Stimulated activated CD4-positive, alpha-beta T cell treated with anti-CD3 and anti-CD28 coated beads, Interleukin-2, amount 100 ng/mL, for 4 hours (primary cell): ENCODE measurements at regions not wholly inside any gene's neighbourhood (a gene's known extent, or its start where the extent isn't known, plus 50 kb on each side); places are given as distances from the start of the nearest gene placed in this dataset.
"Not testable (repeated sequence)": the region's sequence is repeated elsewhere in the genome, so short reads cannot be mapped to it uniquely, and the experiment has no call there.

Source experiments
- DNase-seq: peaks from one replicate; pipeline ENCODE4 v3.0.0-alpha.2; 2020; ENCODE audit warnings: low read depth

GRCh38 chr5:51172903-51173626, 210.2 kb upstream of the ISL1 start:
- DNase-seq = no peak

DNA sequence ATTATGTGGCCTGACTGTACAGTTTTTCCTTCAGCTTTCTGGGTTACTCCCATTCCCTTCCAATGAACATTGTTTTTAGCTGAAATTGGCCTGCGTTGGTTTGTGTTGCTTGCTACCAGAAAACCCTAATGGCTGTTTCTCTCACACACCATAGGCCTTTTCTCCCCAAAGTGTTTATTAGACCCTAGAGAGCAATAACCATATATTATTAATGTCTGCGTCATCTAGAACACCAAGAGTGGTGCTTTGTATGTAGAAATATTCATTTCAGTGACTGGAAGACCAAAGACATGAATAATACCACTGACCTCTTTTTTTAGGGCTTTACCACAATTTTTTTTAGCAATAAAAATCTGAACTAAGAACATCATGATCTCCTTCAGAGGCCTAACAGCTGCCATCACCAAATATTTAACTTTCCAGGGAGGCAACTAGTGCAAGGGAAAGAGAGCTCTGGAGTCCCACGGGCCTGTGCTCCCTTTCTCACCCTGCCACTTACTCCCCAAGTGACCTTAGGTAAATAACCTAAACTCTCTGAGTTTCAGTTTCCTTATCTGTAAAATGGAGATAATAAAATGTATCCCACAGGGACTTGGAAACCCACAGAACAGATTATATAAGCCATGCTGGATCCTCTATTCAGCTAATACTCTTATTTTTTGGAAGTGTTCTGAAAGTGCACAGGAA, 201.9 kb upstream of the ISL1 start:
- DNase-seq = no peak

GRCh38 chr5:51185850-51186329, 197.4 kb upstream of the ISL1 start:
- no peak for DNase-seq

DNA sequence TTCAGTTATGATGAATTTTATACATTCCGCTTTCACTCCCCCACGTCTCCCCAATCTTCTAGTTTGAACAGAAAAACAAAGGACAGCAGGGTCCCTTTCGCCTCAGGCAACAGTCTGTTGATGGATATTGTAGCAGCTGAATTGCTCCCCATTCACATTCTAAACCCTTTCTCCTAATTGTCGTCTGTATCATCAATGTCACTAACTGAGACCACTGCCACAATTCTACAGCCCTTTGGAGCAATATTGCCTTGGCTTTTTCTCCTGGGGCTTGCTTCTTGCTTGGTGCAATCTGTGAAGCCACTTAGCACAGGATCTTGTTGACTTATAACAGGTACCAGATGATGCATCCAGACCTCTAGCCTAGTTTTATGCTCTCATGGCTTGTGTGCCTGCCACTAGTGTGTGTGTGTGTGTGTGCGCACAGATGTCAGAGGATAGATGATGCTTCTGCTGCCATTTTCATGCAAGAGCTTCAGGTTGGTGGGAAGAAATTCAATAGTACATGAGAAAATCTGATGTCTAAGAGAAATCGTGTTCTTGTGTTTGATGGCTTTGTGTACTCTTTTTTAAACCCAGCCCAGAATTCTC, 195.2 kb upstream of the ISL1 start:
- DNase-seq = no peak

DNA sequence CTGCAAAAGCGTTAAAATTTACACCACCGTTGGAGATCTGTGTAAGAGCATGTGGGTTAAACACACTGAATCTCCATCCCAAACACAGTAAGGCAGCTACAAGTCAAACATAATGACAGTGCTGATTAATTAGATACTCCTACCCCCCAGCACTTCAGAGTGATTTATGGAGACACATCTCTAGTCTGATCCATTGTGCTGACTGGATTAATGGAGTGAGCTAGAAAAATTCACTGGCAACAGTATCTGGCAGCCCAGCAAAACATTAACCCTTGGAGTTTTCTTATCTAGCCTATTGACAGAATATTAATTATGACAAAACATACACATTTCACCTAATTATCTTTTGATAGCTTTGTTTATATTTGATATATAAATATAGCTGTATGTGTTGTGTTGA, 188.6 kb upstream of the ISL1 start:
- no peak for DNase-seq

DNA sequence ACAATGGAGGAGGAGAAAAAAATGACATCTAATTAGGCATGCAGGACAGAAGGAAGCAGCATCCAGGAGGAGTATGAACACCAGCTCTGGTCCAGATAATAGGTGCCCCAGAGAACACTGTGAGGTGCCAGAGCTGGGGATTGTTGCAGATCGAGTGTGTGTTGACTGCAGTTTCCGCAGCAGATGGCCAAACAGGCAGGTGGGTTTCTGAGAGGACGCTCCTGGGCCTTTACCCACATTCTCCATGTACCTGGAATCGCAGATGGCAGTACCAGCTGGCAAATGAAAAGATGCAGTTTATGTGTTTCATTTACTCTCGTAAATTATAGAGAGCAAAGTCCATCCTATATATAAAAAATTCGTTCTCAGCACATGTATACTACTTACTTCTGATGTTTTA, 182.2 kb upstream of the ISL1 start:
- DNase-seq = no peak

DNA sequence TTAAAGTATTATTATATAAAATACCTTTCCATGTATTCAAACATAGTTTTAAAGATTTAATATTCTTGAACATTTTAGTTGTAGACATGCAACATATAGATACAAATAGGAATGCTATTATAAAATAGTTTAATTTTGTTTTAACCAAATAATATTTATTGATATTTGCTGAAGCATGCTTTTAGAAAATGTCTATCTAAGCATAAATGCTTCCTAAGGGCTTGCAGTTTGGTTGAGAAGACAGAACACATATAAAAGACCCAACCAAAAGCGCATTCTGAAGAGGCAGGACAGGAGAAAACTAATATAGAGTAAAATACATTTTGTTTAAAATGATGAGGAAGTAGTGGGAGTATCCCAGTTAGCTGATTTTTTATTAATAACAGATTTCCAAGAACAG, 181.5 kb upstream of the ISL1 start:
- DNase-seq = no peak

- no peak for DNase-seq
These were observed 181.1 kb upstream of the ISL1 start for GRCh38 chr5:51202161-51202560.

- no peak for DNase-seq
These were observed 179.7 kb upstream of the ISL1 start for GRCh38 chr5:51203598-51203997.

- no peak for DNase-seq
These were observed 175.0 kb upstream of the ISL1 start for GRCh38 chr5:51208296-51208695.

DNA sequence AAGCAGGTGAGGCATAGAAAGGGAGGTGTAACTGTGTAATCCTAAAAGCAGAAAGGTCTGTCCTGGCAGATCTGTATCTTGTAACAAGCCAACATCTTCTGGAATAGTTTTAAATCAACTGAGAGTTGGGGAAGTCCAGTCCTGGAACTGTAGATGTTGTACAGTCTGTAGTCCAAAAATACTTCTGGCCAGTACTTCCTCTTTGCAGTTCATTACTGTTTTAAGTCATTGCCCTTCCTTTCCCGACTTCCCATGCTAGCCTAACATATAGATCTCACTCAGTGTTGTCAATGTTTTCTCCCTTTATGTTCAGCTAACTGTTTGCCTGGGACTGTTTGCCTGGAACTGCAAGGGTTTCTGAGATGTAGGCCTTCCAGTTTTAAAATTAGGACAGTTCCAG, 168.5 kb upstream of the ISL1 start:
- DNase-seq = no peak

- no peak for DNase-seq
These were observed 157.2 kb upstream of the ISL1 start for GRCh38 chr5:51225789-51226742.

GRCh38 chr5:51227963-51228470, 155.2 kb upstream of the ISL1 start:
- no peak for DNase-seq

- no peak for DNase-seq
These were observed 152.9 kb upstream of the ISL1 start for GRCh38 chr5:51230336-51230735.

DNA sequence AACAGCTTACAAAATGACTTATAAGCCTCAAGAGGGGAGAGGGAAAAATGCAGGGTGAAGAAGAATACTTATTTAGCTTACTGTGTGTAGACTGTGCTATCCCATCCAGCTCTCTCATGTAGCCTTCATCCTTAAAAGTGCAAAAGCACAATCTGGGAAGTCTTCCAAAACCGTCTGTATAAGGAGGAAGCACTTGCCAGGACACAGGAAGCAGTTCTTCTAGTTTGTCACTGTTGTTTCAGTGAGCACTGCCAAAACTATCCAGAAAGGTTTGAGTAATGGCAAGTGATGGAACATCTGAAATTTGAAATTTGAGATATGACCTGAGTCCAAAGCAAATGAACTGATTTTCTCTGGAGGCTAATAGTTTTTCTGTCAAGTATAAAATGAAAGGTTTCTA, 140.8 kb upstream of the ISL1 start:
- DNase-seq = no peak

- not testable (repeated sequence) for DNase-seq
These were observed 132.3 kb upstream of the ISL1 start for GRCh38 chr5:51250957-51251356.

DNA sequence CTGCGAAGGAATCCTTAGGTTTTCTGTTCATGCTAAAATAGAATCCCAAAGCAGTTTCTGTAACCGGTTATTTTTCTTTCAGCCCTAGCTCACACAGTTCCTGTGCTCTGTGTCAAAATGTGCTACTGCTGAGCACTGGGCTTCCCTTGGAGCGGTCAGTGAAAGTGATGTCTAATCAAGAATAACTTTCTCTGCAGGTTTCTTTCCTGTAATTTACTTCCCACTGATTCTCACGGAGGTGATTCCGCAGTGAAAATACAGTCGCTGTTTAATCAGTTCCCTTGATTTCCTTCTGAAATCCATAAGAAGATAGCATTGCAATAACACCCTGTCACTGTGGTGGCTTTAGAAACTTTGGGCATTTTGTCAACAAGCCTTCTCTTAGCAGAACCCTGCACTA, 112.0 kb upstream of the ISL1 start:
- no peak for DNase-seq

- no peak for DNase-seq
These were observed 110.2 kb upstream of the ISL1 start for GRCh38 chr5:51273021-51273420.

DNA sequence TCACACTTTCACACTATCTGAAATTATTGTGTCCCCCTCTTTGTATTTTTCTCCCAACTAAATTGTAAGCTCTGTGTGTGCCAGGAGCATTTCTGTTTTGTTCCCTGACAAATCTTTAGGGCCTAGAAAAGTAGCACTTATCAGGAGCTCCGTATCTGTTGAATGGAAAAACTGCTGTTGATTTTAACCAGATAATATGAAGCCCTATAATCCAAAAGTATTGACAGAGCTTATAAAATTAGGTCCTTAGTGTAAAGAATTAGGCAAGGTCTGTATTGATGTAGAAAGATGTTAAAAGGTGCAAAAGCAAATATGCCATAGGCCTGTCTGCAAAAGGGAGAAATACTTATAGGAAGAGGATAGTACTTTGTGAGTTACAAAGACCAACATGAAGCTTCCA, 109.4 kb upstream of the ISL1 start:
- DNase-seq = no peak

DNA sequence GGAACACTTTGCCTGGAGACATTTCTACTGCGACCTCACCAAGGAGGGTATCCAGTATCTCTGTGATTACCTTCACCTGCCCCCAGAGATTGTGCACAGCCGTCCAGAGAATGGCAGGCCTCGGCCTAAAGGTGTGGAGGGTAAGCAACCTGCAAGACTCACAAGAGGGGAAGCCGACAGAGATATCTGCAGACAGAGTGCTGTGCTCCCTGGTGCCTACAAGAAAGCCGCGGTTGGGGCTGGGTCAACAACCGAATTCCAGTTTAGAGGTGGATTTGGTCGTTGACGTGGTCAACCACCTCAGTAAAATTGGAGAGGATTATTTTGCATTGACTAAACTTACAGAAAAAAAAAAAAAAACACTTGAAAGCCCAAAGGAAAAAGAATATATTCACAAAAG, 107.8 kb upstream of the ISL1 start:
- DNase-seq = no peak

DNA sequence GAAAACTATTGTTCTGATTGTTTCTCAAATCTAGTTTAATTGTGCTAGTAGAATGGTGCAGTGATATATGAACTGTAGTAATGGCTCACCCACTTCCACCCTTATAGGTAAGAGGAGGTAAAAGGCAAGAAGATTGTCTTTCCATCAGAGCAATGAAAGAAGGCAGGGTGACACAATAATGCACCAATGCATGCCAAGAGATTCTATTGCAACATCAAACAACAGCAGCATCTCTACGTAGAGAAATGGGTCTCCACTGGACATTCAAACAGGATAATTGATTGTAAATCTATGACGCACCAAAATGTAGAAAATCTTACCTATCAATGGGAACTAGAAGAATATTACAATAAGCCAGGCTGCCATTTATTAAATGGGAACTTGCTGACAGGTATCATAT, 107.0 kb upstream of the ISL1 start:
- no peak for DNase-seq

DNA sequence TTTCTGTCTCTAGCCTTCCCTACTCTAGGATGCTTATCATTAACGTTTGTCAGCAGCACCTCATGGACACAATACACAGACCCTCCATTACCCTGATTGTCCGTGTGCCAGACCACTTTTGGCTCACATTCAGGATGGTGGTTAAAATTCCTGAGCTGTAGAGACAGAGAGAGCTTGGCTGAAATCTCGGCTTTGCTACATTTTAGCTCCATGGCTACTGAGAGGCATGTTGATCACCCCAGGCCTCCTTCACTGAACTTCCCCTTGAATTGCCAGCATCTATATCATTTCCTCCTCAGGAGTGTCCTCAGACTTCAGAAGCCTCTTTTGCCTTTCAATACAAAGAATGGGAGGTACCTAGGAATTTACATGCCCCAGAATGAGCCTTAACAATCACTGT, 104.7 kb upstream of the ISL1 start:
- DNase-seq = no peak
